CD4-positive, alpha-beta T cell (primary cell): ENCODE measurements at regions not wholly inside any gene's neighbourhood (a gene's known extent, or its start where the extent isn't known, plus 50 kb on each side); places are given as distances from the start of the nearest gene placed in this dataset.

ENCODE experiments used
- ATAC-seq: fragments of 200-7000 bp; cut with Tn5 transposase; one replicate; pipeline ENCODE4 v1.10.0; 2022; ENCODE audit warnings: mild to moderate bottlenecking; ENCODE audit not compliant: poor library complexity
- CTCF ChIA-PET: fragments of 350-600 bp; sonication (Branson Sonifier 250); formaldehyde crosslinking; loops from one replicate; lab custom pipeline; 2021; ENCODE audit warnings: antibody characterized with exemption, inconsistent platforms; lab: Charles Lee
- POLR2A ChIA-PET: fragments of 350-600 bp; sonication (Branson Sonifier 250); formaldehyde crosslinking; loops from one replicate; lab custom pipeline; 2021; ENCODE audit warnings: antibody characterized with exemption, inconsistent platforms; lab: Charles Lee
- DNase-seq, 14 experiments: peaks; one replicate each; pipeline ENCODE4 v3.0.0-alpha.2; 2013 to 2020; ENCODE audit warnings: mixed read lengths in 2 of 14
- H3K27ac ChIP-seq, 2 donors: one replicate each; pipeline versions ENCODE4 v1.5.1 to v1.7.0; 2013; ENCODE audit warnings: low read length in 2 of 2, low read depth in 1 of 2, mild to moderate bottlenecking in 1 of 2
- H3K27me3 ChIP-seq, 2 experiments: 1 replicate in 1 of 2; 2 replicates in 1 of 2; pipeline versions ENCODE4 v1.6.1 to v1.7.0; 2013; ENCODE audit warnings: low read length in 2 of 2, control low read depth in 1 of 2, mild to moderate bottlenecking in 1 of 2, moderate library complexity in 1 of 2; ENCODE audit not compliant: insufficient read depth in 2 of 2, control insufficient read depth in 1 of 2
- H3K36me3 ChIP-seq: one replicate; pipeline ENCODE4 v1.6.1; 2013; ENCODE audit warnings: low read length, control low read depth; ENCODE audit not compliant: insufficient read depth
- H3K4me1 ChIP-seq: one replicate; pipeline ENCODE4 v1.6.1; 2013; ENCODE audit warnings: low read length, control low read depth; ENCODE audit not compliant: insufficient read depth
- H3K4me3 ChIP-seq: one replicate; pipeline ENCODE4 v1.5.1; 2013; ENCODE audit warnings: mild to moderate bottlenecking, low read length, moderate library complexity
- H3K9me3 ChIP-seq, 2 experiments: 1 replicate in 1 of 2; 2 replicates in 1 of 2; pipeline versions ENCODE4 v1.6.1 to v1.7.0; 2013; ENCODE audit warnings: low read length in 2 of 2, mild to moderate bottlenecking in 2 of 2, control low read depth in 1 of 2, moderate library complexity in 1 of 2; ENCODE audit not compliant: control insufficient read depth in 1 of 2, insufficient read depth in 1 of 2
- H3K27ac Mint-ChIP-seq: one replicate; pipeline ENCODE4 v1.8.0; 2020; ENCODE audit warnings: mixed read lengths
- H3K27me3 Mint-ChIP-seq: one replicate; pipeline ENCODE4 v1.8.0; 2021; ENCODE audit warnings: mixed read lengths
- H3K36me3 Mint-ChIP-seq: one replicate; pipeline ENCODE4 v1.8.0; 2021; ENCODE audit warnings: low read depth, mixed read lengths
- H3K4me1 Mint-ChIP-seq: one replicate; pipeline ENCODE4 v1.8.0; 2021; ENCODE audit warnings: low read depth, mixed read lengths
- H3K4me3 Mint-ChIP-seq: one replicate; pipeline ENCODE4 v1.8.0; 2020; ENCODE audit warnings: mild to moderate bottlenecking, mixed read lengths
- H3K9me3 Mint-ChIP-seq: one replicate; pipeline ENCODE4 v1.8.0; 2020; ENCODE audit warnings: mixed read lengths
- intact Hi-C, 2 experiments: fragments of 100-400 bp; cut with DNase I in 1 of 2; cut with micrococcal nuclease in 1 of 2; formaldehyde crosslinking; loops; one replicate each; pipeline versions ENCODE4 v1.15.1 to v1.9.0; 2023 to 2025; cut with DNase I, micrococcal nuclease
- TF ChIP-seq, protein P1 (sequence below): fragments of 200-600 bp; IDR thresholded peaks from one replicate; pipeline ENCODE4 v1.8.0; 2022; ENCODE audit warnings: antibody characterized with exemption, mild to moderate bottlenecking

DNA sequence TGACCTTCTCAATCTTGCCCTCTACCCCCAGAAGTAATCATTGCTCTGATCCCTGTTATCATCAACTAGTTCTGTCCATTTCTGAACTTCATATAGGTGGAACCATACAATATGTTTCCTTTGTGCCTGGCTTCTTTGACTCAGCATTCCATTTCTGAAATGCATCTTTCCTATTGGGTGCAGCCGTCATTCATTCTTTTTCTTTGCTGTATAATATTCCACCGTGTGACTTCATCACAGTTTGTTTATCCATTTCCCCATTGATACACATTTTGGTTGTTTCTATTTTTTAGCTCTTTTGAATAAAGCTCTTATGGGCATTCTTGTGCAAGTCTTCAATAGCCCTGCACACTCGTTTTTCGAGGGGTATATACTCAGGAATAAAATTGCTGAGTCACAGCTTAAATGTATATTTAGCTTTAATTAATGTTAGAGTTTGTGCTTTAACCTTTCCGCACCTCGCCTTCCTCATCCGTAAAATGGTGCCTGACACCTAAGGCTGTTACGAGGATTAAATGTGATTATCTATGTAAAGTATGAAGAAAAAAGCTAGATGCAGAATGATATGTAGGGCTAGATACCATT is 491.6 kb downstream of the MIAT start:
- ChIA-PET CTCF (interaction anchor here (0.5 kb wide), 1 partner anchor 150 kb away, joined by 3 read pairs; no protein-coding TSS in a partner anchor), POLR2A (no interaction called here)
- no peak for ATAC-seq
- TF ChIP-seq, protein P1, sequence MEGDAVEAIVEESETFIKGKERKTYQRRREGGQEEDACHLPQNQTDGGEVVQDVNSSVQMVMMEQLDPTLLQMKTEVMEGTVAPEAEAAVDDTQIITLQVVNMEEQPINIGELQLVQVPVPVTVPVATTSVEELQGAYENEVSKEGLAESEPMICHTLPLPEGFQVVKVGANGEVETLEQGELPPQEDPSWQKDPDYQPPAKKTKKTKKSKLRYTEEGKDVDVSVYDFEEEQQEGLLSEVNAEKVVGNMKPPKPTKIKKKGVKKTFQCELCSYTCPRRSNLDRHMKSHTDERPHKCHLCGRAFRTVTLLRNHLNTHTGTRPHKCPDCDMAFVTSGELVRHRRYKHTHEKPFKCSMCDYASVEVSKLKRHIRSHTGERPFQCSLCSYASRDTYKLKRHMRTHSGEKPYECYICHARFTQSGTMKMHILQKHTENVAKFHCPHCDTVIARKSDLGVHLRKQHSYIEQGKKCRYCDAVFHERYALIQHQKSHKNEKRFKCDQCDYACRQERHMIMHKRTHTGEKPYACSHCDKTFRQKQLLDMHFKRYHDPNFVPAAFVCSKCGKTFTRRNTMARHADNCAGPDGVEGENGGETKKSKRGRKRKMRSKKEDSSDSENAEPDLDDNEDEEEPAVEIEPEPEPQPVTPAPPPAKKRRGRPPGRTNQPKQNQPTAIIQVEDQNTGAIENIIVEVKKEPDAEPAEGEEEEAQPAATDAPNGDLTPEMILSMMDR: no peak
- intact Hi-C loops: no loop called here
- no peak overlapping the region for H3K4me3 ChIP-seq
- DNase-seq: no peak
- H3K36me3 ChIP-seq: no peaks in the 10 kb centered on the region
- Mint-ChIP-seq H3K9me3 (peaks cover 2% of the 10 kb centered on the region), H3K27me3 (peaks cover 40% of the 10 kb centered on the region), H3K36me3 (no peaks in the 10 kb centered on the region), H3K27ac (no peak overlapping the region), H3K4me3 (no peak overlapping the region), H3K4me1 (no peaks in the 10 kb centered on the region)
- no peak overlapping the region for H3K27ac ChIP-seq
- peaks cover under 1 to 6% of the 10 kb centered on the region in 2 experiments for H3K27me3 ChIP-seq
- H3K9me3 ChIP-seq: peaks cover 0 to 3% of the 10 kb centered on the region in 2 experiments
- no peaks in the 10 kb centered on the region for H3K4me1 ChIP-seq

DNA sequence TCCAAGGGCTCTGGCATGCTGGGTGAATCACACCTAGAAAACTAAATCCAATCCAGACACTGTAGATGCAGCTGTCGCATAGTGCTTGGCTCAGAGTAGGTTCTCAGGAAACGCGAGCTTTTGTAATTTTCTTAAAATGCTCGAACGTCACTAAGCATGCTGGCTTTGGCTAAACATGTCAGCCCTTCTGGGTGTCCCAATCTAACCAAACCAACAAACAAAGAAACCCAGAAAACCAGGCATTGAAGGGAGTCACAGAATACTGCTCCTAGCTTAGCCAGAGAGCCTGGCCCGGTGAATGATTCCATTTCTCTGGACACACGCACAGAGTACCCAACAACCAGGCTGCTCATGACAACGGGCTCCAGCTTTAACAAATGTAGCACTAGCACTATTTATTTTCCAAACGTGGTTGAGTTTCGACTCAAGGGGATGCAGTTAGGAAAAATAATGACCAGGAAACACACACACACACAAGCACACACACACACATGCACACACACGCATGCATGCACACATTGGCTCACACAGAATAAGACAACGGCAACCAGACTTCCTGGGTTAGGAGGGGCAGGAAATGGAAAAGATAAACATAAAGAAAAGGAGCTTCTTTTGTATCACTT is 492.6 kb downstream of the MIAT start:
- peaks cover 2% of the 10 kb centered on the region for H3K9me3 Mint-ChIP-seq
- intact Hi-C loops: loop anchor here in 1 of 2 experiments (1.0 kb wide), 1 partner anchor 15 kb away; no protein-coding TSS in a partner anchor
- TF ChIP-seq, protein P1: no peak

DNA sequence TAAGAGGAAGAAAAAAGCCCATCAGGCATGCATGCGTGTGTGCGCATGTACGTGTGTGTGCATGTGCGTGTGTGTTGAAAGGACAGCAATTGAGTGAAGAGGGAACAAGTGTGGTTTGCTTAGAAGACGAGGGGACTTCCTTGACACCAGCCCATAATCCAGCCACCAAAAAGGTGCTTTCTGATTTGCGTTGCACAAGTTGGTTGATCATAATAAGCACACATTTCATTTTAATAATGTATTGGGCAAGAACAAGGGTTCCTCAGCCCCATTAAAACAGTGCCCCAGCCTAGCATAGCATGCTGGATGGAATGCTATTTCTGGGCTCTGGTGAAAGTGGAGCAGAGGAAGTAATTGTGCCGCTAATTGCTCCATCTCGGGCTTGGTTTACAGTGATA is 493.2 kb downstream of the MIAT start:
- peaks cover 5 to 11% of the 10 kb centered on the region in 2 experiments for H3K27me3 ChIP-seq
- no peaks in the 10 kb centered on the region for H3K4me1 ChIP-seq
- H3K27ac Mint-ChIP-seq: no peak overlapping the region
- ChIA-PET CTCF (no interaction called here), POLR2A (no interaction called here)
- H3K27me3 Mint-ChIP-seq: peaks cover 43% of the 10 kb centered on the region
- peaks cover 0 to 3% of the 10 kb centered on the region in 2 experiments for H3K9me3 ChIP-seq
- peak in 3 of 14 experiments; percentile 8 to 71 (median 60) for DNase-seq
- no peak overlapping the region for H3K4me3 ChIP-seq
- H3K27ac ChIP-seq: no peak overlapping the region
- no peak for ATAC-seq
- no peaks in the 10 kb centered on the region for H3K36me3 Mint-ChIP-seq
- no peaks in the 10 kb centered on the region for H3K4me1 Mint-ChIP-seq
- intact Hi-C loops: loop anchor here in 1 of 2 experiments (1.0 kb wide), 1 partner anchor 15 kb away; no protein-coding TSS in a partner anchor
- TF ChIP-seq, protein P1: no peak
- no peak overlapping the region for H3K4me3 Mint-ChIP-seq
- no peaks in the 10 kb centered on the region for H3K36me3 ChIP-seq
- peaks cover 2% of the 10 kb centered on the region for H3K9me3 Mint-ChIP-seq

More for the DNA sequence above, 492.6 kb downstream of the MIAT start:
- H3K27ac Mint-ChIP-seq: no peak overlapping the region
- H3K4me3 ChIP-seq: no peak overlapping the region
- DNase-seq (no peak), ATAC-seq (no peak)
- H3K9me3 ChIP-seq: peaks cover 0 to 3% of the 10 kb centered on the region in 2 experiments
- POLR2A ChIA-PET: no interaction called here
- H3K4me3 Mint-ChIP-seq: no peak overlapping the region
- H3K36me3 ChIP-seq: no peaks in the 10 kb centered on the region
- H3K4me1 Mint-ChIP-seq: no peaks in the 10 kb centered on the region
- peaks cover 43% of the 10 kb centered on the region for H3K27me3 Mint-ChIP-seq
- H3K4me1 ChIP-seq: no peaks in the 10 kb centered on the region
- CTCF ChIA-PET: no interaction called here
- no peak overlapping the region for H3K27ac ChIP-seq
- H3K36me3 Mint-ChIP-seq: no peaks in the 10 kb centered on the region
- H3K27me3 ChIP-seq: peaks cover 5 to 11% of the 10 kb centered on the region in 2 experiments
